GM19023 (cell line): ENCODE measurements at regions not wholly inside any gene's neighbourhood (a gene's known extent, or its start where the extent isn't known, plus 50 kb on each side); places are given as distances from the start of the nearest gene placed in this dataset.

Experiments
- ATAC-seq: cut with Tn5 transposase; IDR thresholded peaks from one replicate; pipeline ENCODE4 v1.9.1; 2021; ENCODE audit warnings: mild to moderate bottlenecking, moderate library complexity; ENCODE audit not compliant: unreplicated experiment

DNA sequence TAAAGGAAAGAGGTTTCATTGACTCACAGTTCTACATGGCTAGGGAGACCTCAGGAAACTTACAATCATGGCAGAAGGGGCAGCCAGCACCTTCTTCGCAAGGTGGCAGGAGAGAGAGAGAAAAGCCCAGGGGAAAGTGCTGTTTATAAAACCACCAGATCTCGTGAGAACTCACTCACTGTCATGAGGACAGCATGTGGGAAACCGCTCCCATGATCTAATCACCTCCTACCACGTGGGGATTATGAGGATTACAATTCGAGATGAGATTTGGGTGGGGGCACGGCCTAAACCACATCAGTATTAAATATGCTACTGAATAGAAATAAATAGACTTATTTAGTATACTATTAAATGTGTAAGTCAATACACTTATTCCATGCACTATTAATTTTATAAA is 70.6 kb upstream of the TCF21 start:
- no peak for ATAC-seq

DNA sequence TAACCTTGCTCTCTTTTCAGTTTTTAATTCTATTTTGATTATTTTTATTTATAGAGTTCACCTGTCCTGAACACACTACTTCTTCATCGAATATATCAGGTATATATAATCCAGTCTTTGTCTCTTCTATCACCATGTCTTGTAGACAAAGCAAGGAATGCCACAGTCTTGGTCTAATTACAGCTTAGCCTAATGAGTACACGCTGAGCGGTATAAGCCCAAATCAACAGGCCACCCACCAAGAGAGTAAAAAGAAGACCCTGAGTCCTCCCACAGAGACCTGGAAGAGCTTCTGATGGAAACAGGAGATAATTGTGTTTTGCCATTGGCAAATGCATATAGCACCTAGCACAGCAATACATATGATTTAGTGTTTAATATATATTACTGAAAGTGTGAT is 68.7 kb upstream of the TCF21 start:
- ATAC-seq, result no peak

DNA sequence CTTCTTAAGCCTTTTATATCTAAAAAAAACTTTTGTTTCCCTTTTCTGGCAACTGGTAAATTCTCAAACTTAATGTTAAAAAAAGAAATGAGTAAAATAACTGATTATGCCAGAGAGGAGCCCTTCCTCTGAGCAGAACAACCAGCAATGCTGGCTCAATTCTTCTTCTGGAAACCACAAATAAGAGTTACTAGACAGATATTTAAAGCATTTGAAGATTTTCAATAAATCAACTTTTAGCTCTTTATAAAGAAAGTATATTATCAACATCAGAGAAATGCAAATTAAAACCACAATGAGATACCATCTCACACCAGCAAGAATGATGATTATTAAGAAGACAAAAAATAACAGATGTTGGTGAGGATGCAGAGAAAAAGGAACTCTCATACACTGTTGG is 61.1 kb upstream of the TCF21 start:
- ATAC-seq, result no peak

DNA sequence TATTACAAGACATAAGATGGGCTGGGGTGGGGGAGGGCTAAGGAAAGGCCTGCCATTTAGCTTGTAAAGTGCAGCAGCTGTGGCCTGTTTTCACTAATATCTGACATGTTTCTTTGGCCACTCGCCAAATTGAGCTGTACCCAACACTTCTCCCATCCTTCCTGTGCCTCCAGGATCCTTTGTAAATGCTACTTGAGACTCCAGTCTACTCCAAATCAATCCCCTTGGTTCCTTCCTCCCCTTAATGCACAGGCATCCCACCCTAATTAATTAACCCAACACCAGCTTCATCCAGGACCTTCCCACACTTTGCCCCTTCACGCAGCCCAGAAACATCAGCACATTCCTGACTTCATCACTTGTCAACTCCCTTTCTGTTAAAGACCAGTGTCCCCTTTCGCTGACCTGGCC is 55.0 kb upstream of the TCF21 start:
- ATAC-seq, result no peak

DNA sequence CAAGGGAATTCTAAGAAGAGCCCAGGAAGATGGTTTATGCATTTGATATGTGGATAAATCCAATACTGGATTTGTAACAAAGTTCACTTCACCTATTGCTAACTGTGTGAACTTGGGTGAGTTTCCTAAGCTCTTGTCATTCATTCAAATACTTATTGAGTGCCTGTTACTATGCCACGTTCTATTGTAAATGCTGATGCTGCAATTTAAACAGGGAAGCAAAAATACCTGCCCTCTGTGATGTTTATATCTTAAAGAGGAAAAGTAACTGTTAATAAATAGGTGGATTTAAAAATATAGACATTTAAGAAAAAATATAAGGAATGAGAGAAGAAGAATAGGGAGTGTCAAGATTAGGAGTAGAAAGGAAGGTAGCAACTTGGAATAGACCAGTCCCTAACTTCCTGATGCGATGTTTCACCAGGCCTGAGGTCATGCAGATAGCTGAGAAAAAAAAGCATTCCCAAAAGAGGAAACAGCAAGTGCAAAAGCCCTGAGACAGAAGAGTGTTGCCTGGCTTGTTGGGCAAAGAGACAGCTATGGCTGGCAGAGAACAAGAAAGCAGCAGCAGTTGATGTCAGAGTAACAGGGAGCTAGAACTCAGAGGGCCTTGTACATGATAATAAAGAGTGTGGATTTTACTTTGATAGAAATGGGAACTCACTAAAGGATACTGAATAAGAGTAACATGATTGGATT is 54.3 kb upstream of the TCF21 start:
- ATAC-seq, result no peak

DNA sequence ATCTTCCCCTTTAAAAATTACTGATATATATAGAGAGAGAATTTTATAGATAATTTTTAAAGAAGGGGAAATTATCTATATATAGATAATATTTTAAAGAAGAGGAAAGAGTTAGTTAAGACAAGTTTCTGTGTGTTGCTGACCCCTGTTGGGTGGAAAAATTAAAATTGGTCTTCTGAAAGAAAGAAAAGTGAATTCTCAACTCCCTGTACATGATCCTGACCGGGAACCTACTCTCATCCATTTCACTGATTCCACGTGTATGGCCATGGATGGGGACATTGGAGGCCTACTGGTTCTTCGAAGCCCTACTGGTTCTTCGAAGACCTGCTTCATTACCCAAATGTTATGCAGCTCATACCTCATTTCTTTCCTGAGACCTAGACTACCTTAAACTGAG is 53.0 kb upstream of the TCF21 start:
- no peak for ATAC-seq

DNA sequence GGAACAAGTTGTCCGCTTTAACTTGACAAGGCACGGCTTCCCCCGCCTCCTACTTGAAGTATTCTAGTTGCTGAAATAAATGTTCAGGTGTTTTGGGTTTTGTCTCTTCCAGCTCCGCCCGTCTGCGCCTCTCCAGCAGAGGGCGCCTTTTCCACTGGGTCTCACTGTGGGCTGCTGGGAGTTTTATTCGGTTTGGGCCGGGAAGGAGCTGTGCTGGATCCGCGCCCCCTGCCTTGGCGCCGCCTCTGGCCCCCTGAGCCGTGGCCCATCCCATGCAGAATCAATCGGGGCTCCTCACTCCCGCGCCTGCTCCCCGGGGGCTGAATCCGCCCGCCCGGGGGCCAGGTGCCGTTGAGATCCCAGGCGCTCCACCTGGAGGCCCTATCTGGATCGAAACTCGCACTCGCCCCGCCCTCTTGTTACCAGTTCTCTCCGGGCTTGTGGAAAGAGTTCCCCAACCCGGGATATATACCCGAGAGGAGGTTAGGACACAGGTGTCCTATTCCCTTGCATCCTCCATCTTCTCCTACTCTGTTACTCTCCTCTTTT is 51.0 kb upstream of the TCF21 start:
- peak; percentile 72 for ATAC-seq
